ENCODE measurements at regions not wholly inside any gene's neighbourhood (a gene's known extent, or its start where the extent isn't known, plus 50 kb on each side); places are given as distances from the start of the nearest gene placed in this dataset.

DNA sequence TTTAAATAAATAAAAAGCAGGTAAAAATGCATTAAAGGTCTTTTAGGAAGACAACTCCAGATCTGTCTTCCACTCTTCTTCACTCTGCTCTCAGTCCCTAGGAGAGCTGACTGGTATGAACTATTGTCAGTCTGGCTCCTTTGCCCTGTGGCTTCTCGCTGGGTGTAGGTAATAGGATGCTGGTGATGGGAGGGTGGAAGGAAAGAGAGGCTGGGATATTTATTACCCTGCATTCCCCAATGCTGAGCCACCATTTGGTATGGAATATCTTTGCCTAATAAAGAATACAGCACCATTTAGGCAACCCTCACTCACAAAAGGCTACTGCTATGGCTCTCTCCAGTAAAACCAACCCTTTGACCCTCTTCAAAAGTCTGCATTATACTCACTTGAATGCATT, 326.9 kb downstream of the CNTN3 start:
- no peak overlapping the region for H3K4me3 ChIP-seq (ENCODE audit: low read depth, low read length)
- TF ChIP-seq, protein P1, sequence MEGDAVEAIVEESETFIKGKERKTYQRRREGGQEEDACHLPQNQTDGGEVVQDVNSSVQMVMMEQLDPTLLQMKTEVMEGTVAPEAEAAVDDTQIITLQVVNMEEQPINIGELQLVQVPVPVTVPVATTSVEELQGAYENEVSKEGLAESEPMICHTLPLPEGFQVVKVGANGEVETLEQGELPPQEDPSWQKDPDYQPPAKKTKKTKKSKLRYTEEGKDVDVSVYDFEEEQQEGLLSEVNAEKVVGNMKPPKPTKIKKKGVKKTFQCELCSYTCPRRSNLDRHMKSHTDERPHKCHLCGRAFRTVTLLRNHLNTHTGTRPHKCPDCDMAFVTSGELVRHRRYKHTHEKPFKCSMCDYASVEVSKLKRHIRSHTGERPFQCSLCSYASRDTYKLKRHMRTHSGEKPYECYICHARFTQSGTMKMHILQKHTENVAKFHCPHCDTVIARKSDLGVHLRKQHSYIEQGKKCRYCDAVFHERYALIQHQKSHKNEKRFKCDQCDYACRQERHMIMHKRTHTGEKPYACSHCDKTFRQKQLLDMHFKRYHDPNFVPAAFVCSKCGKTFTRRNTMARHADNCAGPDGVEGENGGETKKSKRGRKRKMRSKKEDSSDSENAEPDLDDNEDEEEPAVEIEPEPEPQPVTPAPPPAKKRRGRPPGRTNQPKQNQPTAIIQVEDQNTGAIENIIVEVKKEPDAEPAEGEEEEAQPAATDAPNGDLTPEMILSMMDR (IDR thresholded peaks at IDR 0.05; ENCODE audit: low read depth, low read length) = no peak

DNA sequence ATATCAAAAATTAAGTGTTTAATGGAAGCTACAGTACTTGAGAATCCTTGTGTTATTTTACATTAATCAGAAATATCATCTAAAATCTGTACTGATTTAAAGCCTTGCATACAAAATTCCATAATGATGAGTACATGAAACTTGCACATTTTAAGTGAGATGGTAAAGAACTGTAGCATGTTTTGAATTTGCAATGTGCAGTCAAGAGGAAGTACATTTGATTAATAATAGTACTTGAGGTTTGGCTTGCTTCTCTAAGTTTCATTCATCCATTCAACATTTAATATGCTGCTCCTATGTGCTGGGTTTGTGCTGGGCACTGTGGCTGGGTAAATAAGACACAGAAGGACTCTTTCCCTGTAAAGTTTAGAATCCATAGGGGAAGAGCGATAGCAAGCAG, 332.3 kb downstream of the CNTN3 start:
- TF ChIP-seq, protein P1 (IDR thresholded peaks at IDR 0.05; ENCODE audit: low read depth, low read length) = no peak
- H3K4me3 ChIP-seq (ENCODE audit: low read depth, low read length) = no peak overlapping the region

DNA sequence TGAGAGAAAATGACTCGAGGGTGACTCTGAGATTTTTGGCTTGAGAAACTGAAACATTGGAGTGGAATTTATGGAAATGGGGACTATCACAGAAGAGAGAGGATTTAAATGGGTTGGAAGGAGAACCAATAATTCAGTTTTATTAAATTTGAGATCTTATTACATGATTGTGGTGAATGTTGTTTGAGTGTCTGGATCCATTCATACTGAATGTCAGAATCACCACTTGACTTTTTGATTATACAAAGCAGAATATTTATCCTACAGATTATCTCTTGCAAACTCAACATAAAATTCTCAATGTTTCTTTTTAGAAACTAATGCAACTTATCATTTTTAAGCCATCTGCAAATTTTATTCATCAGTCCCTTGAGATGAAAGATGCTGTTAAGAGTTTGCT, 332.8 kb downstream of the CNTN3 start:
- TF ChIP-seq, protein P1 (IDR thresholded peaks at IDR 0.05; ENCODE audit: low read depth, low read length) = no peak
- H3K4me3 ChIP-seq (ENCODE audit: low read depth, low read length) = no peak overlapping the region

DNA sequence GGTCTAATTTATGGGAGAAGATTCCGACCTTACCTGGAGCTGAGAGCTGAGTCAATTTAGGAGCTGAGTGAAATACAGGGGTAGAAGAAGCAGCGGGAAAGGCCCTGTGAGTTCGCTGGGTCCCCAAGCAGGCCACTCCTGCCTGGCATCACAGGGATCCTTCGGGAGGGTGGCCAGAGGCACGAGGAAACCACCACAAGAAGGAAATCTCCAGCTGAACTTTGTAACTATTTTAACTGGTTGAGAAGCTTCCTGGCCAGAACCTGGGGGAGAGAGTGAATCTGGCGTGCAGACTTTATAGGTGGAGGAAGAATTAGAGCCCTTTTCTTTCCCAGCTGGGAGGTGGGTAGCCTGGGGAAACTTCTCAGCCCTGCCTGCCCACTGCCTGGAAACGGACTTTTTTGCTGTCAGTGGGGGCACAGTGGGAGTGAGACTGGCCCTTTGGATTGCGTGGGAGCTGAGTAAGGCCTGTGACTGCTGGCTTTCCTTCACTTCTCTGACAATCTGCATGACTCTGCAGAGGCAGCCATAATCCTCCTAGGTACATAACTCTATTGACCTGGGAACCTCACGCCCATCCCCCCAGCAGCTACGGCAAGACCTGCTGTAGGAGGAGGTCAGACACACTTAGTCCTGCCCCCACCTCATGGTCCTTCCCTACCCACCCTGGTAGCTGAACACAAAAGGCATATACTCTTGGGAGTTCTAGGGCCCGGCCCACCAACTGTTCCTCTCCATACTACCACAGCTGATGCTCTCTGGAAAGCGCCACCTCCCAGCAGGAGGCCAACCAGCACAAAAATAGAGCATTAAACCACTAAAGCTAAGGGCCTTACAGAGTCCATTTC, 340.7 kb downstream of the CNTN3 start:
- TF ChIP-seq, protein P1 (IDR thresholded peaks at IDR 0.05; ENCODE audit: low read depth, low read length) = no peak
- no peak overlapping the region for H3K4me3 ChIP-seq (ENCODE audit: low read depth, low read length)

DNA sequence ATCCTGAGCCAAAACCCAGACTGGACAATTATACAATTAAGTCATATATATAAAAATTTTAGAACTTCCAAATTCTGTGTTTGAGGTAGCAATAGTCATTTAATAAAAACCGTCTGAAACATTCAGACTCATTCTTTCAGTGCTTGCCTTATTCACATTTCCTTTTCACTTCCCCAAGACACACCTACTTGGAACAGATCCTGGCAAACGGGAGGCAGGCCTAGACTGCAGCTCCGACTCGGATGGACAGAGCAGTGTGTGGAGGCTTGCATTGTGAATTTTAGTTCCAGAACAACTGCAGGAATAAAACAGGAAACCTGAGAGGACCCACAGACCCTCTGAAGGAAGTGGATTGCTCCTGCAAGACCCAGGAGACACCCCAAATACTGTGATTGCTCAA, 341.4 kb downstream of the CNTN3 start:
- TF ChIP-seq, protein P1 (IDR thresholded peaks at IDR 0.05; ENCODE audit: low read depth, low read length) = no peak

DNA sequence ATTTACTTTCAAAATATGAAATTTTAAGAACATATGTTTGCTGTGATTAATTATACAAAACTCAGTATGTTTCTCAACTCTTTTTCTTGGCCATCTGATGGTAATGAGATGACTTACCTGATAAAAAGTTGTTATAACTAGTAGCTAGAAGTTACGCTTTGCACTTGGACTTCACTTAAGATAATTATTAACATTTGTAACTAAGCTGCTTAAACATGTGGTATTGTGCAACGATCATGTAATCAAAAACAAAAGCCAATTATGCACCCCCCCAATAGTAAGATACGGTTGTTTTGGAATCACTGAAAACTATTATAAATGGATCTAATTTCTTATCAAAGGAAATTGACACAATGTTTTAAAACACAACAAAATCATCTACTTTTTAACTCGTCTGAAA, 342.9 kb downstream of the CNTN3 start:
- TF ChIP-seq, protein P1 (IDR thresholded peaks at IDR 0.05; ENCODE audit: low read depth, low read length) = no peak

More for the DNA sequence above, 341.4 kb downstream of the CNTN3 start:
- no peak overlapping the region for H3K4me3 ChIP-seq (ENCODE audit: low read depth, low read length)

DNA sequence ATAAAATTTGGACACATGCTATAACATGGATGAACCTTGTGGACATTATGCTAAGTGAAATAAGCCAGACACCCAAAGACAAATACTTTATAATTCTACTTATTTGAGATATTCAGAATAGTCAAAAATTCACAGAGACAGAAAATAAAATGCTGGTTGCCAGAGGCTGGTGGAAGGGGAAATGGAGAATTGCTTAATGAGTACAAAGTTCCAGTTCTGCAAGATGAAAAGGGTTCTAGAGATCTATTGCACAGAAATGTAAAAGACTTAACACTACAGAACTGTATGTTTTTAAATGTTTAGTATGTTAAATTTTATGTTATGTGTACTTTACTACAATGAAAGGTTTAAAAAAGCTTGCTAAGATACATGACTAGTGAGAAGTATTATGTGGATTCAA, 344.8 kb downstream of the CNTN3 start:
- no peak overlapping the region for H3K4me3 ChIP-seq (ENCODE audit: low read depth, low read length)
- TF ChIP-seq, protein P1 (IDR thresholded peaks at IDR 0.05; ENCODE audit: low read depth, low read length) = no peak

More for the DNA sequence above, 342.9 kb downstream of the CNTN3 start:
- H3K4me3 ChIP-seq (ENCODE audit: low read depth, low read length) = no peak overlapping the region

Measured in WI38 (cell line).